RWPE1 (cell line): ENCODE measurements at regions not wholly inside any gene's neighbourhood (a gene's known extent, or its start where the extent isn't known, plus 50 kb on each side); places are given as distances from the start of the nearest gene placed in this dataset.

Source experiments
- CTCF ChIA-PET: fragments of 350-600 bp; sonication (Branson Sonifier 250); formaldehyde crosslinking; extraction: SDS; loops from one replicate; lab custom pipeline; 2021; lab: Yijun Ruan, JAX
- POLR2A ChIA-PET: fragments of 400-600 bp; formaldehyde crosslinking; extraction: SDS; loops from one replicate; lab custom pipeline; 2020; ENCODE audit warnings: antibody characterized with exemption; ENCODE audit not compliant: low non-redundant PET; lab: Yijun Ruan, JAX
- DNase-seq: peaks from one replicate; pipeline ENCODE4 v3.0.0; 2012; ENCODE audit warnings: low spot score
- H3K27ac ChIP-seq: fragments of 450-650 bp; 2 replicates; pipeline ENCODE4 v1.5.1; 2017
- TF ChIP-seq, protein P1 (sequence below): fragments of 450-650 bp; conservative IDR thresholded peaks from 2 replicates; pipeline ENCODE4 v1.5.1; 2017; ENCODE audit warnings: low read depth, mild to moderate bottlenecking

DNA sequence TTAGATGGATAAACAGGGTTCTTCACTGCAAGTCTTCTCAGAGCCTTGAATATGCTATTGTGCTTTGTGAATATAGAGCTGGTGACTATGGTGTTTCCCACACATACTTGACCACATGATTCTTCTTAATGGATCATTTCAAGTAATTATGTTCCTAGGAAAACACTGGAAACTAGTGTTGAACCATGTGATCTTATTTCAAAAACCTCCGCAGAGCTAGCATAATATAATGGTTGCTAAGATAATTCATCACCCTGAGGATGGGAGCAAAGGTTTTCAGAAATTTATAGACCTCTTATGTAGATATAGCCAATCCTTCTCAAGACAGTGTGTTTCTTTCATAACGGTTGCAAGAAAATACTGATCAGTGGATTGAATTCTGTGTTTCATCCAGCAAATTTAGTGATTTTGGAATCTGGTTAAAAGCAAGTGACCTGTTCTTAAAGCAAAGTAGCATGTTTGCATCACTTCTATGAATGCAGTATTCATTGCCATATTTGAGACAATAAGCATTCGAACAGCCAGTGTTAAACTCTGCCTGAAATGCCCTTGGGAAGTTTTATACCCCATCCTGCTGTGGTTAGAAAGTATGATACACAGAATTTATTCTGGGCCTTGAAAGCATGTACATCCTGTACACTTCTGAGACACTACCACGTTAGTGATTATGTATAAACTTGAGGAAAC, 341.0 kb upstream of the E2F7 start:
- DNase-seq: no peak
- no peak overlapping the region for H3K27ac ChIP-seq
- POLR2A ChIA-PET: no interaction called here
- TF ChIP-seq, protein P1, sequence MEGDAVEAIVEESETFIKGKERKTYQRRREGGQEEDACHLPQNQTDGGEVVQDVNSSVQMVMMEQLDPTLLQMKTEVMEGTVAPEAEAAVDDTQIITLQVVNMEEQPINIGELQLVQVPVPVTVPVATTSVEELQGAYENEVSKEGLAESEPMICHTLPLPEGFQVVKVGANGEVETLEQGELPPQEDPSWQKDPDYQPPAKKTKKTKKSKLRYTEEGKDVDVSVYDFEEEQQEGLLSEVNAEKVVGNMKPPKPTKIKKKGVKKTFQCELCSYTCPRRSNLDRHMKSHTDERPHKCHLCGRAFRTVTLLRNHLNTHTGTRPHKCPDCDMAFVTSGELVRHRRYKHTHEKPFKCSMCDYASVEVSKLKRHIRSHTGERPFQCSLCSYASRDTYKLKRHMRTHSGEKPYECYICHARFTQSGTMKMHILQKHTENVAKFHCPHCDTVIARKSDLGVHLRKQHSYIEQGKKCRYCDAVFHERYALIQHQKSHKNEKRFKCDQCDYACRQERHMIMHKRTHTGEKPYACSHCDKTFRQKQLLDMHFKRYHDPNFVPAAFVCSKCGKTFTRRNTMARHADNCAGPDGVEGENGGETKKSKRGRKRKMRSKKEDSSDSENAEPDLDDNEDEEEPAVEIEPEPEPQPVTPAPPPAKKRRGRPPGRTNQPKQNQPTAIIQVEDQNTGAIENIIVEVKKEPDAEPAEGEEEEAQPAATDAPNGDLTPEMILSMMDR: no peak
- CTCF ChIA-PET: no interaction called here

DNA sequence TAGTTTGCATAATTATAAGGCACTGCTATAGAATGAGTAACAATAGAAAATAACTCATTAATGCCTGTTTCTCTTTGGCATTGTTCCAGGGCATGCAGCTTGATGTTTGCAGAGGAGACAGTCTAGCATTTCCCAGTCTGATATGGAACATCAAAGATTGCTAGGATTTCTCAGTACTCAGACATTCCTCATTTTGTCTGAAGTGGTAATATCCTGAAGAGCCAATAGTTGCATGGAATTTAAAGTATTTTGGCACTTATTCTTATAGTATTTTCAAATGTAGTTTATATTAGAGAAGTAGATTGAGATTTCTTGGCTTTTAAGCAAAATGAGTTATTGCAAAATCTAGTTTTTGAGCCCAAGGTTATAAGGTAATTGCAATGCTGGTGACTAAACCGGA, 337.3 kb upstream of the E2F7 start:
- no peak overlapping the region for H3K27ac ChIP-seq
- ChIA-PET CTCF (no interaction called here), POLR2A (no interaction called here)
- TF ChIP-seq, protein P1: no peak
- no peak for DNase-seq

DNA sequence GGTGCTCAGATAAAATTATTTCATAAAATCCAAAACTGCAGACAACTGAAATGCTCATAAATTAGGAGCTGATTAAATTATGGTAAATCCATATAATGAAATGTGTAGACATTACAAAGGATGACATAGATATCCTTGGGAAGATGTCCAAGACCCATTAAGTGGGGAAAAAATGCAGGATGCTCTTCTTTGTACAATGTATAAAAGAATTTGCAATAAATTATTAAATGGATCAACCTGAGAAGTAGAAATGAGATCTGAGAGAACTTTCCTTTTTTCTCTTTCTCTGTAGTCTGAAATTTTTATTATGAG, 336.4 kb upstream of the E2F7 start:
- ChIA-PET POLR2A (no interaction called here), CTCF (interaction anchor here (0.6 kb wide), 1 partner anchor 511 kb away, joined by 4 read pairs; no protein-coding TSS in a partner anchor)
- H3K27ac ChIP-seq: no peak overlapping the region

DNA sequence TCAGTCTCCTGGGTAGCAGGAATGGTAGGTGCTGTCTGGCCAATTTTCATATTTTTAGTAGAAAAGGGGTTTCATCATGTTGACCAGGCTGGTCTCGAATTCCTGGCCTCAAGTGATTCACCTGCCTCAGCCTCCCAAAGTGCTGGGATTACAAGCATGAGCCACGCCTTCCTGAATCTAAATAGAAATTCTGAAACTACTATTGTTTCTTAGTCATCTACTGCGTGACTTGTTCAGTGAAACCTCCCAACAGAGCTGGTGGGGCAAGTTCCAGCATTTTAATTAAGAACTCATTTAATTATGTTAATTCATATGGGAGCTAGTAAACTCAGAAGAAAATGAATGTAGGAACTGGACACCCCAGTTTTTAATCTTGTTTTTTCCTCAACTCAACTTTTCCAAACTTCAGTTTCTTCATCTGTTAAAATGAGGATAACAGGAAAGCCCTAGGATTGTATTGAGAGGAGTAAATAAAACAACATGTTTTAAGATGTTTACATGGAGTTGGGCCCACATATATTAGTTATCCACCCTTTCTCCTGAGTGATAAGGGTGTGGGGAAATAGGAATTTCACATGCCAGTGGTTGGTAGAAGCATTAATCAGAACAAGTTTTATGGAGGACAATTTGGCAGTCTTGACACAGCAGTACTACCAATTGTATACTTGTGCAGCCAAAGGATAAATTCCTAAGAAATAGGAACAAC, 335.8 kb upstream of the E2F7 start:
- TF ChIP-seq, protein P1: no peak
- no peak for DNase-seq
- ChIA-PET POLR2A (no interaction called here), CTCF (interaction anchor here (0.6 kb wide), 1 partner anchor 510 kb away, joined by 4 read pairs; no protein-coding TSS in a partner anchor)
- no peak overlapping the region for H3K27ac ChIP-seq

More for the DNA sequence above, 336.4 kb upstream of the E2F7 start:
- TF ChIP-seq, protein P1: no peak
- DNase-seq: no peak

DNA sequence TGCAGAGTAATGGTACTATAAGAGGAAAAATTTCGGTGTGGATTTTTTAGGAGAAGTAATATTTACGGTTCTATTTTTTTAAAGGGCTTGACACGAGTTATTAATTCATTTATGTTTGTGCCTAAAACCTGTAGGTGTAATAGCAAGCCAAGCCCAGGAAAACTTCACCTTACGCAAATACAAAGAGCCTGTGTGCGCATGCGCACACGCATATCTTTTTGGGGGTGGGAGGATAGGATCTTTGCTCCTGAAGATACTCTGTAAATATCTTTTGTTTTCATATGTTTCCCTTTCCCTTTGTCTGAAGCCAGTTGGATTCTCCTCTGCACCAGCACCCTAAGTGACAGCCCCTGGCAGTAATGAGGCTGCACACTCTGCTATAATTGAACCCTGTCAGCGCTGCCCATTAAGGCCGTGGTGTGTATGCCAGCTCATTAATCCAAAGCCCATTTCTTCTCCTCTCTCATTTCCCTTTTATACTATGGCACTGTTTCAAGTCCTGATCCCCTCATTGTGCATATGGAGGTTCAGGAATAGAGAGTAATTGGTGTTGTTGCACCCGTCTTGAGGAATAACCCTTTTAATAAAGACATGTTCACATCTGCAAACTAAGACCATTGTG, 327.2 kb upstream of the E2F7 start:
- CTCF ChIA-PET: no interaction called here
- DNase-seq: no peak
- TF ChIP-seq, protein P1: no peak

DNA sequence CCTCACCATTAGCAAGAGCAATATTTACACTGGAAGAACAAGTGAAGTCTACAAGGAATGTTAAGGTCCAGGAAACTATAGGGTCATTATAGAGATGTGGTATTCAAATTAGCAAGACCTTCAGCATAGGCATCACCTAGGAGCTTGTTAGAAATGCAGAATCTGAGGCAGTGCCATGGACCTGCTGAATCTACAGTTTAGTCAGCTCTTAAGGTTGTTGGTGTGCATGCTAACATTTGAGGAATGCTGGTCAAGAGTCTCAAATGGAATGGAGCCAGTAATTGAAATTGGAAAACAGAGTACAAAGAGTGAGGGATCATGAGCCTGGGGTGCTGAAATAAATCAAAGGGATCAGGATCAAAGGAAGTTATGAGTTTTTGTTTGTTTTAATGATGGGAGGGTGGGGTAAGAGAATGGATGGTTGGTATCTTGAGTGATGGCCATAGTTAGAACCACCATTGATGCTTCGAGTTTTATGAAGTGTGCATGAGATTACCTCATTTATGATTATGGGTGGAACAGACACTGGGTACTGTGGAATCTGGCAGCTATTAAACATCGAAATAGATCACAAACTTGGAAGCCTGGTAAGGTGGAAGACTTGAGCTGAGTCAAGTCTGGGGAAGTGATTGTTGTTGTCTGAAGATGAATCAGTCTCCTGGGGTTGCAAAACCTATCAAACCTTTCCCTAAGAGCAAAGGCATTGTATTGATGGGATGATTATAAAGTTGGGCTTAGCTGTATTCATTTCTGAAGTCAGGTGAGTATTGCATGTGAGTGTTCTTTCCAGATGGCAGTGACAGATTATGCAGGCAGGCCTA, 323.3 kb upstream of the E2F7 start:
- TF ChIP-seq, protein P1: no peak
- DNase-seq: no peak
- CTCF ChIA-PET: interaction anchor here (0.6 kb wide), 1 partner anchor 68 kb away, joined by 3 read pairs; no protein-coding TSS in a partner anchor
- POLR2A ChIA-PET: no interaction called here
- no peak overlapping the region for H3K27ac ChIP-seq

More for the DNA sequence above, 327.2 kb upstream of the E2F7 start:
- no peak overlapping the region for H3K27ac ChIP-seq
- POLR2A ChIA-PET: no interaction called here
